NCI-H1930 (cell line): ENCODE measurements at regions not wholly inside any gene's neighbourhood (a gene's known extent, or its start where the extent isn't known, plus 50 kb on each side); places are given as distances from the start of the nearest gene placed in this dataset.
"Not testable (repeated sequence)": the region's sequence is repeated elsewhere in the genome, so short reads cannot be mapped to it uniquely, and the experiment has no call there.

Source experiments
- DNase-seq, 2 experiments: peaks; one replicate each; lab custom pipeline; 2025; lab: John Stamatoyannopoulos, UW

- DNase-seq: not testable (repeated sequence)
Measured at GRCh38 chr10:130718744-130719447, 582.7 kb downstream of the GLRX3 start.

- no peak for DNase-seq
Measured at GRCh38 chr10:130719448-130719752, 583.2 kb downstream of the GLRX3 start.

DNA sequence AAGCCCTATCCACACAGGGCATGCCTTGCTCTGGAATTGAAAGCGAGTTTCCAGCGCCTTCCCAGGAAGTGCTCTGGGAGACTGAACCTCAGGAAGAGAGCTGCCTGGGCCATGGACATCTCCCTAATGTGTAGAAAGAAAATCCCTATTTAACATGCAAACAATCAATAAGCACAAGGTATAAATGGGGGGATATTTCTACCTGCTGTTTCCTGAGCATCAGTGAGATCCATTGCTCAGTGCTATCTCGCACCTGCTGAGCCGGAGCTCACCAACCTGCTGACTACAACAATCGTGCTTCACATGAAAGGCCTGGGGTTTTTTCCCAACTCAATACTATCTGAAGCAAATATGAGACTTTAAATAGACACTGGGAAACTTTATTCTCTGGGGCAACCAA is 584.0 kb downstream of the GLRX3 start:
- no peak for DNase-seq

GRCh38 chr10:130721971-130722370 is 585.8 kb downstream of the GLRX3 start:
- no peak for DNase-seq

DNA sequence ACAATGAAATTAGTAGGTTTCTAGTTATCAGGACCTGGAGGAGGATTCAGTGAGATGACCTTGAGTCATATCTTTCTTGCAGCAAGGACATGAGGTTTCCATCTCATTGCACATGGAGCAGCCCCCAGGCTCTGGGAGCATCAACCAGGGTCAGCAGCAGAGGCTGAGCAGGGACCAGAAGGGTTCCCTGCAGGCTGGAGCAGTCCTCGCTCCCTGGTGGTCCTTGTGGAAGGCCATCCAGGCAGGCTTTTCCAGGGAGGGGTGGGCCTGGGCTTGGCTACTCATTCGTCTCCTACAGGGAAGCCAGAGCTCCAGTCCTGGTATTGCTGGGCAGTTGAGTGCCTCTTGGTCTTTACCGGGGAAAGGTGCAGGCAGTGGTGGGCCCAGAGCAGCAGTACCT is 587.5 kb downstream of the GLRX3 start:
- no peak for DNase-seq

- no peak for DNase-seq
Measured at GRCh38 chr10:130725474-130725970, 586.0 kb downstream of the TCERG1L start.

DNA sequence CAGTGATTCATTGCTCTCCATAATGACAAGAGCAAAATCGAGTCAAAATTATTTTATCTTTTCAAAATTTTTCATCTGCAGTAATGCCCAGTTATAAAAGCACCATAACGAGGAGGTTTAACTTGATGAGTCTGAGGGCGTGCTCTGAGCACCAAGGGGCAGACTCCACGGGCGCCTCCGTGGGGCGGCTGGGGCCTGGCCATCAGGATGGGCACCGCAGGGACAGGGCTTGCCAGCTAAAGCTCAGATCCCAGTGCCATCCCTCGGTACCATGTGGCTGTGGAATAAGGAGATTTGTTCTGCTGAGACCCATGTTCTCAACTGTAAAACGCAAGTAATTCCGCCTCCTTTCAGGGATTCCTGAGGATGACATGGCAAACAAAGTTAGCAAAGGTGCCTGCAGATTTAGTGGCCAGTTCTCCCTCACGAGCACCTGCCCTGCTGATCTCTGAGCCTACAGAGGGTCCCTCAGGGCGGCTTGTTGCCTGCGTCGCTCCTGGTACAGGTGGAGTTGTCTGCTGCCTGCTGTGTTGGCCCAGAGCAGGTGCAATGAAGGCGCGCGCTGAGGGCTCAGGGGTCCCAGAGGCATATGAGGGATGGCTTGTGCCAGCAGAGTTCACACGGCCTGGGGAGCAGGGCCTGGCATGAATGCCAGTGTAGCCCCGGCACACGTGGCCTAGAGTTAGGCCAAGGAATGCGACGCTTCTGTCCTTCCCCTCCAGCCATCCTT is 584.4 kb downstream of the TCERG1L start:
- DNase-seq: no peak

GRCh38 chr10:130727766-130728490 is 583.6 kb downstream of the TCERG1L start:
- no peak for DNase-seq

DNA sequence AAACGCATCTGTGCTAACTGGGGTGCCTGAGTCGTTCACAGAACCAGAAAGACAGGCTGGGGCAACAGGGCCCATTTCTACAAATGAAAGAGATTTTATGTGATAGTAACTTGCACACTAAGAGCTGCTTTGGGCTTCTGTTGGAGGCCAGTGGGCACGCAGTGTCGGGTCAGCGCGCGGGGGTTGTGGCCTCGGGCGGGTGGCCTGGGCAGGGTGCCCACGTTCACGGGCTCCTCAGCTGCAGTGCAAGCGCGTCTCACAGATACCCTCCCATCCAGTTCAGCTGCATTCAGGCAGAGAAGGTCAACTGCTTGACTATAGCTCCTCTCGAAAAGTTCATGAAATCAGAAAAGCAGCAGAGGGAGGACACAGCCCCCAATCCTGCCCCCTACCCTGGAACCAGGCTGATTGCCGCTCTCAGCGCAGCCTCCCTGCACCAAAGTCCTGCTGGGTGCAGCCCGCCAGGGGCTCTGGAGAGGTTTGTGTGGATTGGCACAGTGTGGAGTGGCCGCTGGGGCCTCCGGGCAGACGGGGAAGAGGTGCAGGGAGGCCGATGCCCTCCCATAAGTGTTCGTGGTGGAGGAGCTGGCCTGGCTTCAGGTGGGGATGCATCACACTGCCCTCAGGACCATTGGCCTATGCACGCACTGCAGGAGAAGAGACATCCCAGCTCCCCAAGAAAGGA is 582.8 kb downstream of the TCERG1L start:
- no peak for DNase-seq

GRCh38 chr10:130729876-130730275 is 581.6 kb downstream of the TCERG1L start:
- no peak for DNase-seq

DNA sequence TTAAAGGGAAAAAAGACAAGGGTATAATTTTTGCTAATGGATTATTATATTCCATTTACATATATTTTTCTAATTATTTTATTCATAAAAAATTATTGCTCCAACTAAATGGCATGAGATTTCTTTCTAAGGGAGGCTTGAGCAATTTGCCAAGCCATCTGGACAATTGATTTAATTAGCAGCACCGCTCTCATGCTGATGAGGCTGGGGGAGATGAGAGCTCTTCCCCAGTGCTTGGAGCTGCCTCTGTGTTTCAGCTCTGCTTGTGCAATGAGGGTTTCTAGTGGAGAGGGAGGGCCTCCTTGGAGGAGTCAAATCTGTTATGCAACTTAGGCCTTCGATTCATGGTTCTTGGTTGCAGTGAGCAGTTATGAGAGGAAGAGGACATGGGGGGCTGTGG is 574.3 kb downstream of the TCERG1L start:
- no peak for DNase-seq

DNA sequence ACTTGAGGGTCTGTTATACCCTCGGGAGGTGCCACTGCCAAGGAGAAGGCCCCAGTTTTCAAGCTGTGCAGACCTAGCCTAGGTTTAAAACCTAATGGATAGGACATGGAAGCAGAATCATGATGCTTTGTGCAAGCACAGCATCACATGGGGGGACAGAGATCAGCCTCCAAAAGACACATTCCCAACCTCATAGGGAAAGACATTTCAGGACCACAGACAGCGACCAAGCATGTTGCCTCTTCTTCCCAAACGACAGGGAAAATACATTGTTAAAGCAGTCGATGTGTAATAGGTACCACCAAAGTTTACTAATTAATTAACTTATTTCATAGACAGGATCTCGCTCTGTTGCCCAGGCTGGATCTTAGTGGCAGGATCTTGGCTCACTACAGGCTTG is 573.9 kb downstream of the TCERG1L start:
- no peak for DNase-seq

- no peak for DNase-seq
Measured at GRCh38 chr10:130739016-130739756, 572.3 kb downstream of the TCERG1L start.

GRCh38 chr10:130739757-130740145 is 571.8 kb downstream of the TCERG1L start:
- DNase-seq: no peak

DNA sequence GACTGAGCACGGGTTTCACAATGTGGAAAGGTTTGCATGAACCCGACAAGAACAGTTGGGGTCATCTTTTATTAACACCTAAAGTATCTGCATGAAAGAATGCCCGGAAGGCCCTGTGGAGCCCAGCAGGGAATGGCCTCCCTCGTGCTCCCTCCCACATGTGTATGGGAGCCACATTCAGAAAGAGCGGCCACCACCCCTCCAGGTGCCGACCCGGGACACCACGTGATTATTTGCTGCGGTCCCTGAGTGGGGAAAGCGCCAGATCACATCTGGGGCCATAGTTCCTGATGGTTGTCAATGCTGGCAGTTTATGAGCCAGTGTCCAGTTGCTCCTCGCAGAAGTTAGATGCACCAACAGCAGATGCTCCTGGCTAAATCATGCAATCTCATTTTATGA is 571.4 kb downstream of the TCERG1L start:
- no peak for DNase-seq

- no peak for DNase-seq
Measured at GRCh38 chr10:130740915-130741750, 570.4 kb downstream of the TCERG1L start.

GRCh38 chr10:130741901-130742855 is 569.3 kb downstream of the TCERG1L start:
- DNase-seq: no peak

DNA sequence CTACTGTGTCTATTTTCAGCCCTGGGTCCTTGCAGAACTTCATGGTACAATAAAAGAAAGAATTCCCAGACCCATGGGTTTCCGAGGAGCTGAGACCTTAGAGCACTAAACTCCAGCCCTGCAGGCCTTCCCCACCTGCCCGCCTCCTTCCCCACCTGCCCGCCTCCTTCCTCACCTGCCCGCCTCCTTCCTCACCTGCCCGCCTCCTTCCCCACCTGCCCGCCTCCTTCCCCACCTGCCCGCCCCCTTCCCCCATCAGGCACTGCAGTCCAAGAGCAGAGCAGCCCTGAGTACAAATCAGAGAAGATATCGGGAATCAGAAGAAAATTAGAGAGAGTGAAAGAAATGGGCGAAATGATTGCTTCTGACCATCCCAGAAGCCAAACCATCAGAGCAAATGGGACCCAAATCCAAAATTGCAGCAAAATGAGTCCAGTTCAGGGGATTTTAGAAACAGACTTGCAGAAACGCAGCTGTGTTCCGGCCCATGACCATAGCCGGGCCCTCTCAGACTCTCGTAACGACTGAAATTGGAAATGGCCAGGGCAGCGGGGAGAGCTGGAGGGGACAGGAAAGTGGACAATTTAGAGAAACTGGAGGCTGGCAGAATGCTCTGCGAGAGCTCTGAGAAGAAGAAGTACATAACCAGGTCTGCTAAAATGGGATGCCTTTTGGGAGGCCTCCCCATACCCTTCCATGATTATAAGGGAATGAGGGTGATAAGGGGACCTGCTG is 568.4 kb downstream of the TCERG1L start:
- DNase-seq: no peak

- no peak for DNase-seq
Measured at GRCh38 chr10:130743751-130744271, 567.7 kb downstream of the TCERG1L start.
